SK-N-SH (cell line): ENCODE measurements at regions not wholly inside any gene's neighbourhood (a gene's known extent, or its start where the extent isn't known, plus 50 kb on each side); places are given as distances from the start of the nearest gene placed in this dataset.

Experiments
- CTCF ChIA-PET: fragments of 300-600, 350-600 bp; formaldehyde crosslinking; extraction: SDS; loops from one replicate; lab custom pipeline; 2021; lab: Yijun Ruan, JAX
- POLR2A ChIA-PET: fragments of 350-600 bp; sonication (Branson Sonifier 250); formaldehyde crosslinking; extraction: SDS; loops from one replicate; lab custom pipeline; 2020; ENCODE audit warnings: antibody characterized with exemption, inconsistent platforms; lab: Yijun Ruan, JAX
- DNase-seq: peaks from one replicate; pipeline ENCODE4 v3.0.0; 2012
- H2AFZ ChIP-seq: fragments of 200-600 bp; sonication (generic); 2 replicates; pipeline ENCODE4 v1.8.1; 2016; ENCODE audit warnings: antibody characterized with exemption, mild to moderate bottlenecking, low read depth
- H3F3A ChIP-seq: fragments of 200-600 bp; sonication (generic); replicated peaks from 2 replicates; pipeline ENCODE3; 2016; ENCODE audit warnings: antibody characterized with exemption, mild to moderate bottlenecking; ENCODE audit not compliant: insufficient read depth
- H3K27ac ChIP-seq, 2 experiments: fragments of 200-500 bp in 1 of 2; fragments of 200-600 bp in 1 of 2; sonication (Bioruptor generic) in 1 of 2; sonication (generic), shearing (Covaris generic) in 1 of 2; 2 replicates each; pipeline versions ENCODE4 v1.5.1 to v1.6.1; 2014 to 2016; ENCODE audit warnings: low read depth in 2 of 2, inconsistent platforms in 1 of 2, low read length in 1 of 2, mild to moderate bottlenecking in 1 of 2, mixed read lengths in 1 of 2
- H3K27me3 ChIP-seq: fragments of 200-600 bp; sonication (generic), shearing (Covaris generic); 2 replicates; pipeline ENCODE4 v1.6.1; 2016; ENCODE audit warnings: mixed run types; ENCODE audit not compliant: insufficient read depth
- H3K36me3 ChIP-seq, 2 experiments: fragments of 200-500 bp in 1 of 2; fragments of 200-600 bp in 1 of 2; sonication (Bioruptor generic) in 1 of 2; sonication (generic) in 1 of 2; replicated peaks in 1 of 2; 2 replicates each; pipeline versions ENCODE3 to v1.5.1; 2014 to 2016; ENCODE audit warnings: low read length in 1 of 2, mild to moderate bottlenecking in 1 of 2; ENCODE audit not compliant: insufficient read depth in 2 of 2, control insufficient read depth in 1 of 2
- H3K4me1 ChIP-seq, 2 experiments: fragments of 200-500 bp in 1 of 2; fragments of 200-600 bp in 1 of 2; sonication (Bioruptor generic) in 1 of 2; sonication (generic), shearing (Covaris generic) in 1 of 2; 2 replicates each; pipeline versions ENCODE4 v1.5.1 to v1.6.1; 2014 to 2016; ENCODE audit warnings: low read depth in 1 of 2, low read length in 1 of 2, mixed run types in 1 of 2; ENCODE audit not compliant: insufficient read depth in 2 of 2, control insufficient read depth in 1 of 2
- H3K4me2 ChIP-seq: fragments of 200-600 bp; sonication (generic), shearing (Covaris generic); 2 replicates; pipeline ENCODE4 v1.6.1; 2017; ENCODE audit warnings: mixed run types
- H3K4me3 ChIP-seq, 2 experiments: fragments of 200-500 bp in 1 of 2; fragments of 200-600 bp in 1 of 2; sonication (Bioruptor generic) in 1 of 2; sonication (generic), shearing (Covaris generic) in 1 of 2; 2 replicates each; pipeline versions ENCODE4 v1.5.1 to v1.8.1; 2014 to 2016; ENCODE audit warnings: low read depth in 2 of 2, inconsistent platforms in 1 of 2, low read length in 1 of 2, mild to moderate bottlenecking in 1 of 2, mixed read lengths in 1 of 2, moderate library complexity in 1 of 2
- H3K79me2 ChIP-seq: fragments of 200-600 bp; sonication (generic); 2 replicates; pipeline ENCODE4 v1.8.1; 2017; ENCODE audit warnings: mild to moderate bottlenecking; ENCODE audit not compliant: insufficient read depth
- H3K9ac ChIP-seq: fragments of 200-600 bp; sonication (generic); 2 replicates; pipeline ENCODE4 v1.6.1; 2017; ENCODE audit warnings: mixed run types
- H3K9me2 ChIP-seq: fragments of 200-600 bp; sonication (generic); 2 replicates; pipeline ENCODE4 v1.6.1; 2017; ENCODE audit warnings: mixed run types
- H3K9me3 ChIP-seq: fragments of 200-600 bp; sonication (generic); 2 replicates; pipeline ENCODE4 v1.6.1; 2017; ENCODE audit warnings: mixed run types, mild to moderate bottlenecking, moderate library complexity
- H4K20me1 ChIP-seq: fragments of 200-600 bp; sonication (generic); 2 replicates; pipeline ENCODE4 v1.6.1; 2017; ENCODE audit warnings: mild to moderate bottlenecking, mixed run types; ENCODE audit not compliant: insufficient read depth
- CHD2 ChIP-seq: fragments of 150-350 bp; IDR thresholded peaks from 2 replicates; pipeline ENCODE4 v1.6.1; 2018; ENCODE audit warnings: low read length; ENCODE audit not compliant: partially characterized antibody
- ELF1 ChIP-seq: IDR thresholded peaks from 2 replicates; pipeline ENCODE4 v1.4.0; 2012
- EZH2phosphoT487 ChIP-seq: fragments of 200-600 bp; sonication (generic); IDR thresholded peaks from 2 replicates; pipeline ENCODE4 v1.6.1; 2017; ENCODE audit warnings: low read depth, mixed run types, mild to moderate bottlenecking, antibody characterized with exemption, moderate library complexity, borderline replicate concordance
- FOSL2 ChIP-seq: IDR thresholded peaks from 2 replicates; pipeline ENCODE4 v1.4.0; 2012; ENCODE audit warnings: low read depth, mild to moderate bottlenecking, moderate library complexity, borderline replicate concordance
- FOXJ3 ChIP-seq: sonication (generic); formaldehyde crosslinking; IDR thresholded peaks from 2 replicates; pipeline ENCODE4 v1.5.1; 2020; ENCODE audit warnings: mild to moderate bottlenecking, missing genetic modification reagents
- GATA2 ChIP-seq: sonication (generic); formaldehyde crosslinking; IDR thresholded peaks from 2 replicates; pipeline ENCODE4 v1.5.0; 2020; ENCODE audit warnings: mild to moderate bottlenecking, missing genetic modification reagents
- IRF3 ChIP-seq: fragments of 150-350 bp; IDR thresholded peaks from 2 replicates; pipeline ENCODE4 v1.6.1; 2016; ENCODE audit warnings: mild to moderate bottlenecking, low read depth, low read length
- JUND ChIP-seq: IDR thresholded peaks from 2 replicates; pipeline ENCODE4 v1.4.0; 2012
- MEF2A ChIP-seq: IDR thresholded peaks from 2 replicates; pipeline ENCODE4 v1.4.0; 2012; ENCODE audit warnings: low read depth, borderline replicate concordance
- MXI1 ChIP-seq: IDR thresholded peaks from 2 replicates; pipeline ENCODE4 v1.6.1; 2012; ENCODE audit warnings: mild to moderate bottlenecking, low read depth, low read length, improper control_type of control experiment
- NRF1 ChIP-seq: IDR thresholded peaks from 2 replicates; pipeline ENCODE4 v1.6.1; 2012; ENCODE audit warnings: low read depth, mild to moderate bottlenecking, low read length
- REST ChIP-seq: IDR thresholded peaks from 2 replicates; pipeline ENCODE4 v1.6.1; 2012; ENCODE audit warnings: mild to moderate bottlenecking, low read depth, low read length, moderate library complexity
- RFX5 ChIP-seq: IDR thresholded peaks from 2 replicates; pipeline ENCODE4 v1.6.1; 2012; ENCODE audit warnings: mild to moderate bottlenecking, improper control_type of control experiment, low read length
- SMC3 ChIP-seq: IDR thresholded peaks from 2 replicates; pipeline ENCODE4 v1.6.1; 2012; ENCODE audit warnings: low read depth, low read length, improper control_type of control experiment
- YY1 ChIP-seq: IDR thresholded peaks from 2 replicates; pipeline ENCODE4 v1.4.0; 2012; ENCODE audit warnings: low read depth, mild to moderate bottlenecking
- ZBTB33 ChIP-seq: IDR thresholded peaks from 2 replicates; pipeline ENCODE4 v1.4.0; 2012; ENCODE audit warnings: low read depth, borderline replicate concordance
- WGBS: methylation state at CpG from one replicate; pipeline ENCODE4 v1.1.6; 2017; ENCODE audit warnings: low lambda C conversion rate; 5-methylcytosine and 5-hydroxymethylcytosine counted together
- TF ChIP-seq, protein P1 (sequence below): IDR thresholded peaks from 2 replicates; pipeline ENCODE4 v1.4.0; 2012; ENCODE audit warnings: low read depth, borderline replicate concordance
- TF ChIP-seq, protein P2 (sequence below): fragments of 200-600 bp; sonication (generic); IDR thresholded peaks from 2 replicates; pipeline ENCODE4 v1.6.1; 2017; ENCODE audit warnings: antibody characterized with exemption, mild to moderate bottlenecking, moderate library complexity

GRCh38 chr17:13409455-13409854 lies 192.3 kb downstream of the HS3ST3A1 start:
- TF ChIP-seq CHD2, result no peak
- no peak for TF ChIP-seq FOXJ3
- POLR2A ChIA-PET, result no interaction called here
- CTCF ChIA-PET, result interaction anchor here (1.0 kb wide), 1 partner anchor 49 kb away, joined by 3 read pairs; no protein-coding TSS in a partner anchor
- 76% methylated on average over 1 of the region's 1 CpG for WGBS
- no peaks in the 10 kb centered on the region for H3K9me3 ChIP-seq
- no peaks in the 10 kb centered on the region for H3K36me3 ChIP-seq
- no peaks in the 10 kb centered on the region for H4K20me1 ChIP-seq
- no peaks in the 10 kb centered on the region for H3K79me2 ChIP-seq
- no peaks in the 10 kb centered on the region for H3K27me3 ChIP-seq
- H3K27ac ChIP-seq, result no peak overlapping the region
- H2AFZ ChIP-seq, result no peak overlapping the region
- peaks cover 0 to 18% of the 10 kb centered on the region in 2 experiments; a peak in 2 of 4 replicates for H3K4me1 ChIP-seq
- no peak overlapping the region for H3K9ac ChIP-seq
- H3F3A ChIP-seq, result peaks cover 4% of the 10 kb centered on the region
- H3K4me2 ChIP-seq, result no peak overlapping the region
- no peak overlapping the region for H3K4me3 ChIP-seq
- no peaks in the 10 kb centered on the region for H3K9me2 ChIP-seq
- DNase-seq, result no peak

DNA sequence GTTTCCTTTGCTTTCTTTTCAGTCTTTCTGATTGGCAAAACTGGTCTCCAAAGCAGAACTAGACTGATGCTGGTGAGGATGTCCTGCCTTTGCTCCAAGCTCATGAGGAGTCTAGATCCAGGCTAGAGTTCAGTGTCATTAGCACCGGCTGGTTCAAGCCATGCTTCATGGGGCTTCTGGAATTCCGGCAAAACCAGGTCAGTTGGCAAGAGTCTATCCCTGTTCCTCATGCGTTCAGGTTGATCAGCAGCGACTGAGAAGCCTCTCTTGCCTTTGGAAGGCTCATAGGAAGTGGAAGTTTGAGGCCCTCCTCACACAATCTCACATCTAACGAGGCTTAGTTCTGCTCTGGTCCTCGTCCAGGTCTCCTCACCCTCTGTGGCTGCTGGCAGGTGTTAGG lies 194.3 kb downstream of the HS3ST3A1 start:
- Histone ChIP-seq H3K79me2 (no peaks in the 10 kb centered on the region), H3F3A (peaks cover 4% of the 10 kb centered on the region), H3K9me3 (no peaks in the 10 kb centered on the region), H3K36me3 (no peaks in the 10 kb centered on the region)
- POLR2A ChIA-PET, result no interaction called here
- no peak for TF ChIP-seq FOXJ3
- TF ChIP-seq REST, result no peak
- TF ChIP-seq, protein P1, sequence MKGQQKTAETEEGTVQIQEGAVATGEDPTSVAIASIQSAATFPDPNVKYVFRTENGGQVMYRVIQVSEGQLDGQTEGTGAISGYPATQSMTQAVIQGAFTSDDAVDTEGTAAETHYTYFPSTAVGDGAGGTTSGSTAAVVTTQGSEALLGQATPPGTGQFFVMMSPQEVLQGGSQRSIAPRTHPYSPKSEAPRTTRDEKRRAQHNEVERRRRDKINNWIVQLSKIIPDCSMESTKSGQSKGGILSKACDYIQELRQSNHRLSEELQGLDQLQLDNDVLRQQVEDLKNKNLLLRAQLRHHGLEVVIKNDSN, result no peak
- TF ChIP-seq IRF3, result no peak
- no peak for TF ChIP-seq FOSL2
- no peak for TF ChIP-seq ELF1
- TF ChIP-seq, protein P2, sequence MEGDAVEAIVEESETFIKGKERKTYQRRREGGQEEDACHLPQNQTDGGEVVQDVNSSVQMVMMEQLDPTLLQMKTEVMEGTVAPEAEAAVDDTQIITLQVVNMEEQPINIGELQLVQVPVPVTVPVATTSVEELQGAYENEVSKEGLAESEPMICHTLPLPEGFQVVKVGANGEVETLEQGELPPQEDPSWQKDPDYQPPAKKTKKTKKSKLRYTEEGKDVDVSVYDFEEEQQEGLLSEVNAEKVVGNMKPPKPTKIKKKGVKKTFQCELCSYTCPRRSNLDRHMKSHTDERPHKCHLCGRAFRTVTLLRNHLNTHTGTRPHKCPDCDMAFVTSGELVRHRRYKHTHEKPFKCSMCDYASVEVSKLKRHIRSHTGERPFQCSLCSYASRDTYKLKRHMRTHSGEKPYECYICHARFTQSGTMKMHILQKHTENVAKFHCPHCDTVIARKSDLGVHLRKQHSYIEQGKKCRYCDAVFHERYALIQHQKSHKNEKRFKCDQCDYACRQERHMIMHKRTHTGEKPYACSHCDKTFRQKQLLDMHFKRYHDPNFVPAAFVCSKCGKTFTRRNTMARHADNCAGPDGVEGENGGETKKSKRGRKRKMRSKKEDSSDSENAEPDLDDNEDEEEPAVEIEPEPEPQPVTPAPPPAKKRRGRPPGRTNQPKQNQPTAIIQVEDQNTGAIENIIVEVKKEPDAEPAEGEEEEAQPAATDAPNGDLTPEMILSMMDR, result no peak
- TF ChIP-seq ZBTB33, result no peak
- no peak for TF ChIP-seq RFX5
- no peak for TF ChIP-seq SMC3
- no peak for TF ChIP-seq MXI1
- no peak for TF ChIP-seq EZH2phosphoT487
- TF ChIP-seq NRF1, result no peak
- TF ChIP-seq JUND, result no peak
- TF ChIP-seq YY1, result no peak
- no peak for TF ChIP-seq MEF2A
- TF ChIP-seq GATA2 (CRISPR knock-in tag), result no peak
- TF ChIP-seq, all 33 proteins: peak for 0
- H3K27ac ChIP-seq, result no peak overlapping the region
- no peak for DNase-seq
- H4K20me1 ChIP-seq, result no peaks in the 10 kb centered on the region
- no peaks in the 10 kb centered on the region for H3K27me3 ChIP-seq
- 60% methylated on average over 6 of the region's 6 CpGs for WGBS
- H3K9me2 ChIP-seq, result no peaks in the 10 kb centered on the region
- CTCF ChIA-PET, result no interaction called here
- H2AFZ ChIP-seq, result no peak overlapping the region
- H3K9ac ChIP-seq, result no peak overlapping the region
- H3K4me2 ChIP-seq, result no peak overlapping the region
- peaks cover 0 to 23% of the 10 kb centered on the region in 2 experiments; a peak in 2 of 4 replicates for H3K4me1 ChIP-seq
- no peak overlapping the region for H3K4me3 ChIP-seq
